ENCODE measurements at regions not wholly inside any gene's neighbourhood (a gene's known extent, or its start where the extent isn't known, plus 50 kb on each side); places are given as distances from the start of the nearest gene placed in this dataset.

- DNase-seq = no peak
These were observed 99.3 kb downstream of the METRNL start for GRCh38 chr17:83178533-83179304.

DNA sequence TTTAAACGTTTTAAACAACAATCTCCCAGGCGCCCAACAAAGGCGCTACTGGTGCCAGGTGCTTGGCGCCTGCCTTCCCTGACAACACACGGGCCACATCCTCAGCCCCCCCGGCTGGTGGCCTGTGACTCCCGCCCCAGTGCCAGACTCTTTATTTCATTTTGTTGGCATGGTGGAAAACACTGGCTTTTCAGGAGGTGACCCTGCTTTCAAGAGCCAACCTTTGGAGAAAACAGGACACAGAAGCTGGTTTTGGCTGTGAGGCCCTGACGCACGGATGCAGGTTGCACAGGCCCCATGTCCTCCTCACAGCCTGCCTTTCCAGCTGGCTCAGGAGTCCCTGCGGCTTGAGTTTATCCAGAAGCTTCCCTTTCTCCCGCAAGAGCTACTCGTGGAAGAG lies 100.0 kb downstream of the METRNL start:
- no peak for DNase-seq

- no peak for DNase-seq
These were observed 100.4 kb downstream of the METRNL start for GRCh38 chr17:83179811-83180210.

GRCh38 chr17:83180264-83180995 lies 101.0 kb downstream of the METRNL start:
- DNase-seq = no peak

- DNase-seq = no peak
These were observed 101.6 kb downstream of the METRNL start for GRCh38 chr17:83180996-83181481.

DNA sequence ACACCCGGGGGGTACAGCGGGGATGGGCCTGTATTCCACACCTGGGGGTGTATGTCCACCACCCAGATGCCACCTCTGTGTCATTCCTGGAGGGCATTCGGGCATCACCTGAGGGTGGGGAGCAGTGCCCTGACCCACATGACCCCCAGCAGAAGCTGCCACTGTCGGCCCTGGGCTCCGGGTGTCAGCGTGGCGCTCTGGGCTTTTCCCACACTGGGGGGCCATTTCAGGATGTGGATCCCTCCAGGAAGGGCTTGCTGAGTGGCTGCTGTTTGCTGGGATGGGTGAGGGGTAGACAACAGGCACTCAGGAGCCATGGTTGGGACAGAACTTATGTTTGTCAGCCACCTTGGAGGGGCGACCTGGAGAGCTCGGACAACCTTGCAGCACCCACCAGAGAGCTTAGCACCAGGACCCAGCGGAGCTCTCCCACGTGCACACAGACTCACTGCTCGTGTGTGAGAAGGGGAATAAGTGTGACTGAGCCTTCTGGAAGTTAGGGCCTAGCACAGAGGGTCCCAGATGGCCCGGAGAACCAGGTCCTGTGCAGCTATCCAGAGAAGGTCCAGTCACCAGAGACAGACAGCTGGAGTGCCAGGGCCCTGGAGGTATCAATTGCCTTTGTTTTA lies 102.7 kb downstream of the METRNL start:
- no peak for DNase-seq

DNA sequence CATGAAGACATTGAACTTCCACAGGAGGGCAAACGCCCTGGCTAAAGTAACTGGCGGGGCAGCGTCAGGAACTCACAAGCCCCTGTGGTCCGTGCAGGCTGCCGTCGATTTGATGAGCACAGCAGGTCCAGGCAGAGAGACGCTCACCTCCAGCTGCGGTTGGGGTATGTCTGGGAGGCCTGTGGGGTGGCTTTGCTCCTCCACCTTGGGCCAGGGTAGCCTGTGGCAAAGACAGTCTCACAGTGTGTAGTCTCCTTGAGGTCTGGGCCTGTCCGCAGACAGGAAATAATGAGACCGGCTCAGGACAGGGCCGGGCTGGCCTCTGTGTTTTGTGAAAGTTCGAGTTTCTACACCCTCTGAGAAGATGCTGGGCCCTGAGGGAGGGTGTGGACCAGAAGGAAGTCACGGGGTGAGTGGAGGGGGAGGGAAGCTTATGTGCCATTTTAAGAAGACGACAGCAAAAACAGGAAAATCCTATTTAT lies 103.3 kb downstream of the METRNL start:
- DNase-seq = no peak

GRCh38 chr17:83183145-83183948 lies 103.9 kb downstream of the METRNL start:
- no peak for DNase-seq

DNA sequence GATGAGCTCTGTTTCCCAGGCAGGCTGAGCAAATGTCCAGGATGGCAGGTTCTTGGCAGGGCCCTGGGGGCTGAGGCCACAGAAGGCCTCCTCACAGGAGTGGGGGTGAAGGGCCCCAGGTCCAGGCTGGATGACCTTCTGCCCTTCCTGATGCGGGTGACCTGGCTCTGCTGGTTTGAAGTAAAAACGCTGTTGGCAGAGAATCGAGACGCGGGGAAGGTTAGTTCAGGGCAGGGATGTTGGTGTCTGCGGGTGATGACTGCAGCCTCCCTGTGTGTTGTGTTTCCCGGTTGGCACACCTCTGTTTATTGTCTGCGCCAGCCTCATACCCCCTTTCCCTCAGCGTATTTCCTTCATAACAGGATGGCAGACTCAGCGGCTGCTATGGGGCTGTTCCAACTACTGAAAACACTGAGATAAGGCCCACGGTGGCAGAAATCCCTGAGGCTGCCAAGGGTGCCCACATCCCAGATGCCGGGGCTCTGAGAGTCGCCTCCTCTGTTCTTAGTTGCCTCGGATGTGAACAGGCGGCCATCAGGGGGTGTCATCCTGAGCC lies 104.6 kb downstream of the METRNL start:
- no peak for DNase-seq

DNA sequence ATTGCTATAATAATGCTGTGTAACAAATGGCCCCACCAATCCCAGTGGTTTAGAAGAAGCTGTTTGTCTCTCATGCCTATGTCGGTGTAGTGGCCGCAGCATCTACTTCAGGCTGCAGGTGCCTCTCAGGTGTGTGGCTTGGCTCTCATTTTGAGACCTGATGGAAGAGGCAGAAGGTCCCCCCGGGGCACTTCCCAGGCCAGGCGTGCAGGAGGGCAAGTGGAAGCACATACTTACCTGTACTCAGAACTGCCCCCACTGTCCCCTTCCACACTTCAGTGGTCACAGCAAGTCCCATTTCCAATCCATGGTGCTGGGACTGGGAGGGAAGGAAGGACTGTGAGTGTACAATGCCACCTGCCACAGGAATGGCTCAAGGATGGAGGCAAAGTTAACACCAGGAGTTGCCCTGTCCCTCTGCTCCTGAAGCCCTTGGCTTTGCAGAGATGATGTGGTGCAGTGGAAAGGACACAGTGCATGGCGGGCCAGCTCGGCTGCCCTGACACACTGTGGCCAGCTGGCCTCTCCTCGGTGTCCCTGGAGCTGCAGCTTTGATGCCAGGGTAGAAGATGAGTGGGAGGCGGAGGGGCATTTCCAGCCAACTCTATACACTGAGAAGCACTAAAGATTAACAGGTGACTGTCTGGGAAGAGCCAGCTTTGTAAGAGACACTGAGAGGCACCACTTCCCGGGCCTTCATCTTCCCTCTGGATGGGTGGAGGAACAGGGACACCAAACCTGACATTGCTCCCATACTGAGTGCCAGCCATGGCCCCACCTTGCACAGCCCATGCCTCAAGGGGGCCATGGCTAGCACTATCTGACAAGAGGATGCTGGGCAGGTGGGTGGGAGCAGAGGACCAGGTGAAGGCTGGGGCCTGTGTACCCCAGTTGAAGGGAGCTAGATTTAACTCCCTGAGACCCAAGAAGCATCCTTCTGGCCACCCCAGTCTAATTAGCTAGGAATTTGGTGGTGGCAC lies 105.9 kb downstream of the METRNL start:
- no peak for DNase-seq

DNA sequence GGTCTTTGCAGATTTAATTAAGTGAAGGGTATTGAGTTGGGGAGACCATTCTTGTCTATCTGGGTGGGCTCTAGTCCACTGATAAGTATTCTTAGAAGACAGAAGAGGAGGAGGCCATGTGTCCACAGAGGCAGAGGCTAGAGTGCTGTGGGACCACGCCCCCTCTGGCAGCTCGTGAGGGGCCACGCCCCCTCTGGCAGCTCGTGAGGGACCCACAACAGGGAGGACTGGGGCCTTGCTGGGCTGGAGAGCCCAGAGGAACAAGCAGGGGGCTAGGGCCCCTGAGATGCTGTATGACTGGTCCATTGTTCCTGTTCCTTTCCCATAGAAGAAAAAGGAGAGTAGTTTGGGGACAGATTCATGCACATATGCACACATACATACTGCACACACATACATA lies 106.8 kb downstream of the METRNL start:
- no peak for DNase-seq

DNA sequence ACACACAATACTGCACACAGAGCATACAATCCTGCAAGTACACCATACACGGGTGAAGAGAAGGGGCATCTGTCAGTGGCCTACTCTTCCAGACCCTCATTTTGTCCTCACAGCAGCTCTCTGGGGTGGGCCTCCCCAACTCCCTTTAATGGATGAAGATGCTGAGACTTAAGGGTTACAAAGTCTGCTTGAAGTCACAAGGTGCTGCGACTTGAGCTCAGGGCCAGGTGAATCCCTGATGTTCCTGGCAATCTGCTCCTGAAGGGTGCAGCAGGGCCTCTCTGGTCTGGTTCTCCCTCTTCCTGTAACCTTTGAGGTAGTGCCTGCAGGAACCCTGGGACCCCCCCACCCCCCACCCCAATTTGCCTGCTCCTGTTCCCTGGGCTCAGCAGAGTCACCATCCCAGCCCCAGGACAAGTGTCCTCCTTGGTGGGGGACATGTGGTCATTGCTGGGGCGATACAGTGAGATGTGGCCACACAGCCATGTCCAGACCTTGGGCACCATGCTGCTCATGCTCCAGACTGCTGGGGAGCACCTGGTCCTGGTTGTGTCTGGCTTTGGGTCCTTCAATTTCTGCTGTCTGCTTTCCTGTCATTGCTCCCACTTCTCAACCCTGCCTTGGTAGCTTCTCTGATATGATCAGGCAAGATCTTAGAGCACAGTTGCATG lies 107.5 kb downstream of the METRNL start:
- no peak for DNase-seq

- DNase-seq = no peak
These were observed 108.4 kb downstream of the METRNL start for GRCh38 chr17:83187782-83188311.

DNA sequence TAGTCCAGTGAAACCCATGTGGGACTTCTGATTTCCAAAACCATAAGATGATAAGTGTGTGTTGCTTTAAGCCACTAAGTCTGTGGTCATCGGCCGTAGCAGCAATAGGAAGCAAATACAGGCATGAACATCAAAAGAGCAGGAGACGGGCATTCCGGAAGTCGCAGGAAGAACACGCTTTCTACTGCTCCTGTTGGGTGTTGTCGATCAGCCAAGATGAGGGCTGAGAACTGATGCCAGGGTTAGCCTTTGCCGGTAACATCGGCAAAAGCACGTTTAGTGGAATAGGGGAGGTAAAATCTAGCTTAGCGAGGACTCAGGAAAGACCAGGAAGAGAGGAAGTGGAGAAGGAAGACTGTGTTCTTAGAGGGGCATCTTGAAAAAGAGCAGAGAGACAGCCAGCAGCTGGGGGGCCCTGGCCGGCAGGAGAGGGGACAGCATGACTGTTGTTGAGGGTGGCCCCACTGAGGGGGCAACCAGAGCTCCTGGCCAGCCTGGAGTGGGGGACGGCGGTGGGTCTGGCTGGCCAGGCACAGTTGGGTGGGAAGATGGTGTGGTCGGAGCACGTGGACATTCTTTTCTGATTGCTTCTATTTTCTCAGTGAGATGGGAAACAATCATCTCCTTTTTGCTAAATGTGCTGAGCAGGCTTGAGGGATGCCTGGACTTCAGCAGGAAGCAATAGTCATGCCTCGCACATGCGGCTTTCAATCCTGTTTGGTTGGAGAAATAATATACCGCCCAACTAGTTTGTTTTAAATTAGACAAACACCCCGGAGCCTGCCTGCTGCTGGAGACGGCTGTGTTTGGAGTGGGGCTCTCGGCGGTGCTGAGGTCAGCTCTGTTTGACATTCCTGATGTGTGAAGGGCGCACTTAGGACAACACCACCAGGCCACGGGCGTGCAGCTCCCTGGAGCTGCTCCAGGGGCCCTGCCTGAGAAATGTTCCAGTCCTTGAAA lies 109.9 kb downstream of the METRNL start:
- DNase-seq = no peak

DNA sequence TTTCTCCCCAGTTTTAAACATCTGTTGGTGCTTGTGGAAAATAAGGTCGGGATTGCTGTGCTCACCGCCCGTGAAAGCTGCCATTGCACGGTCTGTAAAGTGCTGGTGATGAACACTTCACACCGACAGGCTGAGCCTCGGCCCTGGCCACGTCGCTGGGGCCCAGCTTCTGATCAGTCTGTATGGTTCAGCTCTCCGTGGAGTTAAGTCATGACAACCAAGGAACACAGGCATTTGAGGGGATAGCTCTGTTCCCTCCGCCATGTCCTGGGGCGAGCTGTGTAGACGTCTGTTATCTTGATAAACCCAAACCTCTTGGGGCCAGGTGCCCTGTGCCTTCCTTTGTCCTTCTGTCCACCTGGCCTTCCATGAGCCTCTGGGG lies 110.6 kb downstream of the METRNL start:
- no peak for DNase-seq

DNA sequence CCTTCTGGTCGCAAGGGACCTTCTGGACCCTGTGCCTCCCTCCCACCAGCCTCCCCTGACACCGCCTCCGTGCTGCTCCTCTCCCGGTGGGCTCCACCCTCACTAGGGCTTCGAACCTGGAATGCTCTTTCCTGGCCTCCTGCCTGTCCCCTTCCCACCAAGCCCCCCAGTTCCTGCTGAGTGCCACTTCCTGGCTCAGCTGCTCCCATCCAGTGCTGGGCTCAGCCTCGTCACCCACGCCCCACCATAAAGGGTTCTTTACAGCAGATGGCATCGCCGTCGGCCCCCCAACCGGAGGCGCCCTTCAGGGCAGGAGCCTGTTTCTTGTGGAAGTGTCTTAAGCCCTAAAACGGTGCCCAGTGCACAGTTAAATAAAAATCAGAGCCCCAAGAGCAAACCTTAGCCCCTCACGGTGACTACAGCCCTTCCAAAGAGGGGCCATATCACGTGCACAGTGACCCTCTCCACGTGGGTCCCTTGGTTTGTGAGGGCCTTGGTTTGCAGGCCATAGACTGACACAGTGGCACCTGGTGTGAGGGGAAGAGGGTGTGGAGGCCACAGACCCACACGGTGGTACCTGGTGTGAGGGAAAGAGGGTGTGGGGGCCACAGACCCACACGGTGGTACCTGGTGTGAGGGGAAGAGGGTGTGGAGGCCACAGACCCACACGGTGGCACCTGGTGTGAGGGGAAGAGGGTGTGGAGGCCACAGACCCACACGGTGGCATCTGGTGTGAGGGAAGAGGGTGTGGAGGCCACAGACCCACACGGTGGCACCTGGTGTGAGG lies 111.4 kb downstream of the METRNL start:
- DNase-seq = no peak

DNA sequence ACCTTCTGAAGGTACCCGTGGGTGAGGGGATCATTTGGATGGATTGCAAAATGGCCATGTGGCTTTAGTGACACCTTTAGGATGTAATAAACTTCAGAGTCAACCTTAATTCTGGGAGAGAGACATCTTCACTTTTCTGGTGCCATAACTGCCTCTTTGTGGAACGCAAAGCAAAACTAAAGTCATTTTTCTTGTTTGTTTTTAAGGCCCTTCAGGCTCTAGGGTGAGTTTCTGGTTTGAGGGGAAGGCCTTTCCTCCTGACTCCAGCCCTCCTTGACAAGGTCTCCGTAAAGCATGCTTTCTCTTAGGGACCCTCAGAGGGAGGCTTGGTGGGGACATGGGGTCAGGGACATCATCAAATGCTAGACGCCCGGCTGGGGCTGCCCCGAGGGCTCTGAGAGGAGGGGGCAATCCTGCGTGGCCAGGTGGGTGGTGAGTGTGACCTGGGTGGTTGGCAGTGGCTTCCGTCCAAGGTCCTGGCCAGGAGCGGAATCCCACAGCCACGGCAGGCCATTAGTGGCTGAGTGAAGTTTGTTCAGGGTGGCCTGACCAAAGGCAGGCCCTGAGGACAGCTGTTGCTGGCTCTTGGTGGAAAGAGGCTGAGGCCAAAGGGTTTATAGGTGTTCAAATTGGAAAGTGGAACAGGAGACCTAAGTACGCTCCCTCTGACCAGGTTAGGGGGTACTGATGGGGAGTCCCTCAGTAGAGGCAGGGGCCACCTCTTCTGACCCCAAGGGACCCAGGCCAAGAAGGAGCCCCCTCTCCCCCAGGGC lies 112.2 kb downstream of the METRNL start:
- no peak for DNase-seq
